Fibroblast of the conjunctiva (primary cell): ENCODE measurements at regions not wholly inside any gene's neighbourhood (a gene's known extent, or its start where the extent isn't known, plus 50 kb on each side); places are given as distances from the start of the nearest gene placed in this dataset.
A peak's percentile ranks its signal among the peaks of the same experiment; 100 is the strongest.
"Not testable (repeated sequence)": the region's sequence is repeated elsewhere in the genome, so short reads cannot be mapped to it uniquely, and the experiment has no call there.

Source experiments
- DNase-seq: peaks from one replicate; pipeline ENCODE4 v3.0.0-alpha.2; 2010; ENCODE audit warnings: low read depth

GRCh38 chr3:22318325-22318724 lies 567.3 kb upstream of the ZNF385D start:
- DNase-seq = no peak

DNA sequence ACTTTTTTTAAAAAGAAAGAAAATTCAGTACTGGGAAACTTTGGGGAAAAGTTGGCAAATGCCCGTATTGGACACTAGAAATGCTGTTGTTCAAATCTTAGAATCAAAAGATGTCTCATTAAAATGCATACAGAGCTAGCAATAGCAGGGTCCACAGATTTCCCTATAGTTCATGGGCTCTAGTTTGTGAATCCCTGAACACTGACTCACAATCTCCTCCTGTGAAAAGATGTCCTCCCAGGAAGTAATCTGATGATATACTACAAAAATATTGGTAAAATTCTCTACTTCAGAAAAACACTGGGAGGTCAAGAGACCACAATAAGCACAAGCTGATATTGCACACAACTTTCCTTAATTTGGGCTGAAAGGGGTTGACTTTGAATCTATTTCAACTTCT lies 568.4 kb upstream of the ZNF385D start:
- DNase-seq = no peak

GRCh38 chr3:22322861-22323260 lies 571.9 kb upstream of the ZNF385D start:
- no peak for DNase-seq

DNA sequence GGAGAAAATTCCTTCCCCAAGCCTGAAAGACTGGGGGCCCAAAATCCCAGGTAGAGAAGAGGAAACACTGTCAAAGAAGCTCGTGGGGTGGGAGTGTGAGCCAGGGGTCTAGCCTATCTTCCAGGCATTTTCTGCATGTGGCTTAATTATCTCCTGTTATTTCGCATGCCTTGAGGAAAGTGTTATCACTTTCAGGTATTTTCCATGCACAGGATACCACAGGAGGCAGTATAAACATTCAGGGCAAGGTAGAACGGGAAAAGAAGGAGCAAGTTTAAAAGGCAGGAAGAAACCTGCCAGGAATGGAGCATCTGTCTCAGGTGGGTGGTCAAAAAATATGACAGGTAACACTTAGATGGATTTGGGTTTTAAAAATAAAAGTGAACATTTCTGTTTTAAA lies 575.3 kb upstream of the ZNF385D start:
- no peak for DNase-seq

- no peak for DNase-seq
Observed at GRCh38 chr3:22334996-22335395, 584.0 kb upstream of the ZNF385D start.

GRCh38 chr3:22349215-22349851 lies 598.3 kb upstream of the ZNF385D start:
- no peak for DNase-seq

GRCh38 chr3:22351806-22352205 lies 600.8 kb upstream of the ZNF385D start:
- no peak for DNase-seq

GRCh38 chr3:22353126-22353525 lies 602.1 kb upstream of the ZNF385D start:
- no peak for DNase-seq

DNA sequence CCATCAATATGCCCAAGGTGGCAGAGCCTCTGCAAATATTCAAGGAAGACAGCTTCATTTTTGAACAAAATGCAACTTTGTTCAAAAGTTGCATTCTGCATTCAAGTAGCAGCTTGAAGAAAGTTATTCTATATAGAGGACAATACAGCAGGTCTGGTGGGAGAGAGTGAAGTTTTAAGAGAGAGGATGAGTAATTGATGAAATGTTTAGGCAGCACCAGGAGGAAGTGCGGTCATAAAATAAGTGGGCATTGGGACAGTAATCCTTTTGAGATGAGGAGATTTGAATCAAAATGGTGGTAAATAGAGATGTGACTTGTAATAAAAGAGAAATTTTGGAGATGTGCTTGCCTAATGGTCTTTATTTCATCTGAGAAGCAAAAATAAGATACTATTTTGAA lies 607.3 kb upstream of the ZNF385D start:
- DNase-seq = no peak

DNA sequence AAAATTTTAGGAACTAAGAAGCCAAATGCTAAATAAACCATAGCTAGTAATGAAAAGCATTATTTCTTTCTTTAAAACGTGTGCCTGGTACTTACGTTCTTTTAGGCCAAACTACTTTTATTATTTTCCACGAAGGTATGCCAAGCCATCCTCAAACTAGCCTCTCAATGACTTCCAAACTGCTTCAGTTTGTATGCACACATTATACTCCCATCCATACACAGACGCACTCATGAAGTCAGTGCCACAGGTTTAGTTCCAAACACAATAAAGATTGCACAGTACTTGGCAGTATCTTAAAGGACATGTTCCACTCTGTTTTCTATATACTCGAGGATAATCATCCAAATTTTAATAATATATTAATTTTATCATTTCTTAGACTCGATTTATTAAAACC lies 609.2 kb upstream of the ZNF385D start:
- no peak for DNase-seq

- peak; percentile 56 for DNase-seq
Observed at GRCh38 chr3:22360970-22361369, 610.0 kb upstream of the ZNF385D start.

- DNase-seq = no peak
Observed at GRCh38 chr3:22361521-22361920, 610.5 kb upstream of the ZNF385D start.

GRCh38 chr3:22364851-22365250 lies 613.8 kb upstream of the ZNF385D start:
- DNase-seq = no peak

DNA sequence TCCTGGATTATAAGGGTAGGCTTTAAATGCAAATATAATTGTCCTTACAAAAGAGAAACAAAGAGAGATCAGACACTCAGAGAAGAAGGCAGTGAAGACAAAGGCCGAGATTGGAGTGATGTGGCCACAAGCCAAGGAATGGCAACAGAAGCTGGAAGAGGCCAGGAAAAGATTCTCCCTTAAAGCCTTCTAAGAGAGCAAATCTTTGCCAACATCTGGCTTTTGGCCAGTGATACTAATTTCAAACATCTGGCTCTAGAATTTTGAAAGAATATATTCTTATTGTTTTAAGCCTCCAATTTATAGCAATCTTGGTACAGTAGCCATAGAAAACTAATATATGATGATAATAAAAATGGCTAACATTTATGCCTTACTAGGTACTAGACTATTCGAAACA lies 615.8 kb upstream of the ZNF385D start:
- peak; percentile 45 for DNase-seq

DNA sequence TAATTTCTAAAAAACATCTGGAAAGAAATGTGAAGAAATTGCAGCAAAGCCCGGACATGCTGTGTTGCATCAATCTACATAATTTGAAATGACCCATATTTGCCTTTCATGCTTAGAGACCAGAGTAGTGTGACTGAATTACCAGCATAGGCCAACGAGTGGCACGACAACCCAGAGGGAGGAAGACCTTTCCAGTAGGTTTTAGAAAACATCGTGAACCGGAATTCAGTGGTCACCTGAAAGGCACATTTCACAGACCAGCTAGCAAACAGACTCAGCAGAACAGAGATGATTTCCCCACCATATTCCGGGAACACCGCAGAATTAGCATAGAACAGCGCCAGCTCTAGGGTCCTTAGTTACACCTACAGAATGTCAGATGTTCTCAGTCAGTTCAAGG lies 620.0 kb upstream of the ZNF385D start:
- no peak for DNase-seq

- no peak for DNase-seq
Observed at GRCh38 chr3:22371607-22372291, 620.7 kb upstream of the ZNF385D start.

DNA sequence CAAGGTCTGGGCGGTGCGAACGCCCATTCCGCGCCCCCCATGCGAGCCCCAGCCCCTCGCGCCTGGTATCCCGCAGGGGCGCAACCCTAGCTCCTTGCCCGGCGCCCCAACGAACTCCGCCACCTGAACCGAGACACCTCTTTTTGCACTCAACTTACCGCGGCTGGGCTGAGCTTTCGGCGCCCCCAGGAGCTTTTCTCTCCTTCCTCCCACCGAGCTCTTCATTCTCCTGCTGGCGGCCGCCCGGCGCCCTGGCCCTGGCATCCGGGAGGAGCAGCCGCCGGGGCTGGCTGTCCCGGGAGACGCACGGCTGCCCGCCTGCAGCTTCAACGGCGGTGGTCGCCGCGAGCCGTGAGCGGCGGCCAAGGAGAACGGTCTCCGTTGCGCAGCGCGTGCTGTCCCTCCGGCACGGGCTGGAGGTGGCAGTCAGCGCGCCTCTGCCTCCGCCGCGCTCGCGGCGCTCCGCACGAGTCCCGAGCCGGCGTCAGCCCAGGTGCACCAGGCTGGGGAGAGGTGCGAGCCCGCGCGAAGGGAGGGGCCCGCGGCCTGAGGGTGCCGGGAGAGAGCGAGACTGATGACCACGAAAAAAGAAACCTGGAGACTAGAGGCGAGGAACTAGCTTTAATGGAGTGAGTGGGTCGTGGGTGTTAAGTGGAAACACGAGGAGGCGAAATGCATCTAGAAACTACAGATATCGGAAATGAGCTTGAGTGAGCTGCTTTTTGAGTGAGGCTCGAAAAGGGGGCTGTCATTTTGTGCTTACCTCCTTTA lies 621.5 kb upstream of the ZNF385D start:
- DNase-seq = no peak

GRCh38 chr3:22373182-22373581 lies 622.2 kb upstream of the ZNF385D start:
- DNase-seq = no peak

GRCh38 chr3:22373827-22374226 lies 622.8 kb upstream of the ZNF385D start:
- no peak for DNase-seq

- no peak for DNase-seq
Observed at GRCh38 chr3:22377421-22377820, 626.4 kb upstream of the ZNF385D start.

- no peak for DNase-seq
Observed at GRCh38 chr3:22378869-22379268, 627.9 kb upstream of the ZNF385D start.

- no peak for DNase-seq
Observed at GRCh38 chr3:22380253-22380652, 629.2 kb upstream of the ZNF385D start.

DNA sequence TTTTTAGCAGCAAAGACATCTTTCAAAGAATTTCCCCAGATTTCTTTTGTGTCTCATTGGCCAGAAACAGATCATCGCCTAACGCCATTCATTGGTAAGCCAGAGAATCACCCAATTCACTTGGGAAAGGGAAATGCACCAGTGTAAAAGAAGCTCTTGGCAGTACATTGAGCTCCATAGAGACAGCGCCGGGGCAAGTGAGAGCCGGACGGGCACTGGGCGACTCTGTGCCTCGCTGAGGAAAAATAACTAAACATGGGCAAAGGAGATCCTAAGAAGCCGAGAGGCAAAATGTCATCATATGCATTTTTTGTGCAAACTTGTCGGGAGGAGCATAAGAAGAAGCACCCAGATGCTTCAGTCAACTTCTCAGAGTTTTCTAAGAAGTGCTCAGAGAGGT lies 630.6 kb upstream of the ZNF385D start:
- not testable (repeated sequence) for DNase-seq
